Endodermal cell (in vitro differentiated cells): ENCODE measurements at regions not wholly inside any gene's neighbourhood (a gene's known extent, or its start where the extent isn't known, plus 50 kb on each side); places are given as distances from the start of the nearest gene placed in this dataset.

Experiments
- DNase-seq: peaks from one replicate; pipeline ENCODE4 v3.0.0-alpha.2; 2017
- H3K27ac ChIP-seq: 2 replicates; pipeline ENCODE4 v1.5.1; 2013; ENCODE audit warnings: mild to moderate bottlenecking, low read depth, low read length, moderate library complexity
- H3K27me3 ChIP-seq: 2 replicates; pipeline ENCODE4 v1.6.1; 2013; ENCODE audit warnings: mild to moderate bottlenecking, low read length, moderate library complexity; ENCODE audit not compliant: insufficient read depth, control insufficient read depth, poor library complexity, severe bottlenecking
- H3K36me3 ChIP-seq: 2 replicates; pipeline ENCODE4 v1.7.0; 2013; ENCODE audit warnings: mild to moderate bottlenecking, low read length, moderate library complexity; ENCODE audit not compliant: control insufficient read depth, insufficient read depth
- H3K4me1 ChIP-seq: one replicate; pipeline ENCODE4 v1.7.0; 2013; ENCODE audit warnings: low read length; ENCODE audit not compliant: control insufficient read depth, insufficient read depth
- H3K4me3 ChIP-seq: 2 replicates; pipeline ENCODE4 v1.5.1; 2013; ENCODE audit warnings: mild to moderate bottlenecking, low read length, moderate library complexity
- H3K9ac ChIP-seq: 2 replicates; pipeline ENCODE4 v1.6.1; 2013; ENCODE audit warnings: mild to moderate bottlenecking, low read length, moderate library complexity; ENCODE audit not compliant: poor library complexity, severe bottlenecking; ENCODE audit errors: extremely low read depth
- H3K9me3 ChIP-seq: 2 replicates; pipeline ENCODE4 v1.6.1; 2013; ENCODE audit warnings: mild to moderate bottlenecking, low read length, moderate library complexity; ENCODE audit not compliant: control insufficient read depth
- H3K27ac Mint-ChIP-seq: 2 replicates; pipeline ENCODE4 v1.8.0; 2020; ENCODE audit warnings: mixed read lengths
- H3K27me3 Mint-ChIP-seq: 2 replicates; pipeline ENCODE4 v1.8.0; 2021; ENCODE audit warnings: mild to moderate bottlenecking, mixed read lengths; ENCODE audit not compliant: insufficient read depth
- H3K36me3 Mint-ChIP-seq: 2 replicates; pipeline ENCODE4 v1.8.0; 2020; ENCODE audit warnings: low read depth, mixed read lengths
- H3K4me1 Mint-ChIP-seq: 2 replicates; pipeline ENCODE4 v1.8.0; 2020; ENCODE audit warnings: mixed read lengths
- H3K4me3 Mint-ChIP-seq: 2 replicates; pipeline ENCODE4 v1.8.0; 2020; ENCODE audit warnings: mild to moderate bottlenecking, moderate library complexity, mixed read lengths
- H3K9me3 Mint-ChIP-seq: 2 replicates; pipeline ENCODE4 v1.8.0; 2020; ENCODE audit warnings: mild to moderate bottlenecking, mixed read lengths
- CTCF ChIP-seq: fragments of 200-600 bp; sonication (generic); conservative IDR thresholded peaks from 2 replicates; pipeline ENCODE4 v1.5.0; 2021; ENCODE audit warnings: antibody characterized with exemption, mild to moderate bottlenecking
- WGBS, 2 experiments: methylation state at CpG; one replicate each; pipeline versions ENCODE4 v1.1.5 to v1.1.7; 2013; ENCODE audit warnings: missing lambda C conversion rate in 2 of 2, mixed read lengths in 1 of 2; ENCODE audit not compliant: insufficient coverage in 1 of 2, insufficient read length in 1 of 2; 5-methylcytosine and 5-hydroxymethylcytosine counted together

DNA sequence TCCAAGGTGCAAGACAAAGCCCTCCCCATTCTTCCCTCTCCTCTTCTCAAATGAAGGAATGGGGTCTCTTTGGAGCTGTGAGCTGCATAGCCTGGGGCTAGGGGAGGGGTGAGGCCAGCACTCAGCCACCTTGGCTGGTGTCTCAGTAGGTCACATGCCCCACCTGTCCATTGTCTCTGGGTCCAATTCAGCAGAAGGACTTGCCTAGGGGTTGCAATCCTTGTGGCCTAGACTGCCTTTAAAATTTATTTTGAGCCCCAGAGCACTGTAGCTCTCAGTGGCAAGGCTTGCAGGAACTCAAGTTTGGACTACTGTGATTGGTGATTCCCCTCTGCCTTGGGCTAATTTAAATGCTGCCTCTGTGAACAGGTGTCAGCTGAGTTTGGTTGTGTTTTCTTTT is 336.7 kb downstream of the DDX10 start:
- Mint-ChIP-seq H3K4me3 (no peak overlapping the region), H3K4me1 (peaks cover 2% of the 10 kb centered on the region), H3K27ac (no peak overlapping the region), H3K27me3 (peaks cover 3% of the 10 kb centered on the region), H3K36me3 (no peaks in the 10 kb centered on the region), H3K9me3 (no peaks in the 10 kb centered on the region)
- H3K9me3 ChIP-seq, result no peaks in the 10 kb centered on the region
- H3K4me1 ChIP-seq, result no peaks in the 10 kb centered on the region
- H3K27ac ChIP-seq, result no peak overlapping the region
- no peak for TF ChIP-seq CTCF
- H3K36me3 ChIP-seq, result no peaks in the 10 kb centered on the region
- DNase-seq, result no peak
- H3K4me3 ChIP-seq, result no peak overlapping the region
- H3K9ac ChIP-seq, result no peak overlapping the region
- no peaks in the 10 kb centered on the region for H3K27me3 ChIP-seq

DNA sequence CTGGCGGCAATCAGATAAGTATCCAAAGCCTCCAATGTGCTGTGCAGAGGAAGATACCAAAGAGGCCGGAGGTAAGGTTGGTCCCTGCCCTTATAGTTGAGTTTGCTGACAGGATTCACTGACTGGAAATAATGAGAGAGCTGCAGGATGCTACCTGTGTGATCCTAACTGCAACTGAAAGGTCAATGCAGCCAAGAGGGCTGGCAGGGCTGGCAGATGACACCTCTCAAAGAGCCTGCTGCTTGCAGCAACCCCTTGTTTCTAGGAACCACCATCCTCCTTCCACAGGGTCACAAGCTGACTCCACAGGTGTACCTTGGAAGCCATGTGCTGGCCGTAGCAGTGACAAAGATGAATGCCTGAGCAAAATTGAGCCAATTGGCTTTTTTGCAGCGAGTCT is 348.1 kb downstream of the DDX10 start:
- H3K27me3 Mint-ChIP-seq, result peaks cover 20% of the 10 kb centered on the region
- no peaks in the 10 kb centered on the region for H3K36me3 Mint-ChIP-seq
- peaks cover 1% of the 10 kb centered on the region for H3K4me1 Mint-ChIP-seq
- no peak for DNase-seq
- no peaks in the 10 kb centered on the region for H3K9me3 ChIP-seq
- WGBS, 2 experiments, result 92 to 100% methylated on average over 3 to 4 of the region's 4 CpGs
- no peak overlapping the region for H3K27ac Mint-ChIP-seq
- H3K4me1 ChIP-seq, result peaks cover 7% of the 10 kb centered on the region
- no peak overlapping the region for H3K27ac ChIP-seq
- no peak overlapping the region for H3K4me3 ChIP-seq
- H3K27me3 ChIP-seq, result peaks cover 12% of the 10 kb centered on the region
- no peaks in the 10 kb centered on the region for H3K36me3 ChIP-seq
- TF ChIP-seq CTCF, result no peak
- H3K4me3 Mint-ChIP-seq, result no peak overlapping the region
- no peak overlapping the region for H3K9ac ChIP-seq
- no peaks in the 10 kb centered on the region for H3K9me3 Mint-ChIP-seq

DNA sequence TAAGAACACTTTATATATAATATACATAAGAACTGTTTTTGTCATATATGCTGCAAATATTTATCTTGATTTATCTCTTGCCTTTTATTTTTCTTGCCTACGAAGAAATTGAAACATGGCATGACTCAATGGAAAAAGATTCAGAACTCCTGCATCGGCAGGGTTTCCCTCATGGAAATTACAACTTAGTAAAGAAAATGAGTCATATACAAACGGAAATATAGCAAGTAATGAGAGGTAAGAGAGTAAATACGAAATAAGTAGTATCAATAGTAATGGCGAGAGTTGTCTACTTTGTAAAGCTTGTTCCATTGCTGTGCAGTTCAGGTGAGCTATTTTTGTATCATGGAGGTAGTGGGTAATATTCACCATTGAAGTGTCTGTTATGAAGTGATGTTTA is 350.4 kb downstream of the DDX10 start:
- Mint-ChIP-seq H3K36me3 (no peaks in the 10 kb centered on the region), H3K4me3 (no peak overlapping the region), H3K9me3 (no peaks in the 10 kb centered on the region), H3K27ac (no peak overlapping the region), H3K27me3 (peaks cover 20% of the 10 kb centered on the region), H3K4me1 (peaks cover 1% of the 10 kb centered on the region)
- Histone ChIP-seq H3K4me3 (no peak overlapping the region), H3K9ac (no peak overlapping the region), H3K9me3 (no peaks in the 10 kb centered on the region), H3K27ac (no peak overlapping the region), H3K36me3 (no peaks in the 10 kb centered on the region), H3K27me3 (peaks cover 35% of the 10 kb centered on the region), H3K4me1 (peaks cover 7% of the 10 kb centered on the region)
- no peak for TF ChIP-seq CTCF
- no peak for DNase-seq
- 92 to 97% methylated on average over 4 to 5 of the region's 5 CpGs for WGBS, 2 experiments
